Stimulated activated CD8-positive, alpha-beta memory T cell treated with anti-CD3 and anti-CD28 coated beads, Interleukin-7, amount 100 ng/mL, for 48 hours (primary cell): ENCODE measurements at regions not wholly inside any gene's neighbourhood (a gene's known extent, or its start where the extent isn't known, plus 50 kb on each side); places are given as distances from the start of the nearest gene placed in this dataset.

Experiments
- DNase-seq, 2 donors: peaks; one replicate each; pipeline ENCODE4 v3.0.0-alpha.2; 2020; ENCODE audit warnings: low read depth in 1 of 2; ENCODE audit errors: extremely low read depth in 1 of 2

- no peak for DNase-seq
These were observed 166.1 kb downstream of the MN1 start for GRCh38 chr22:27635435-27635834.

GRCh38 chr22:27635852-27636251 is 165.7 kb downstream of the MN1 start:
- no peak for DNase-seq

- DNase-seq = no peak
These were observed 164.6 kb downstream of the MN1 start for GRCh38 chr22:27636716-27637508.

GRCh38 chr22:27637604-27638003 is 164.0 kb downstream of the MN1 start:
- DNase-seq = no peak

- DNase-seq = no peak
These were observed 163.0 kb downstream of the MN1 start for GRCh38 chr22:27638329-27639233.

- no peak for DNase-seq
These were observed 162.1 kb downstream of the MN1 start for GRCh38 chr22:27639248-27640086.

GRCh38 chr22:27641049-27641795 is 160.3 kb downstream of the MN1 start:
- DNase-seq = no peak

GRCh38 chr22:27642104-27642800 is 159.3 kb downstream of the MN1 start:
- DNase-seq = no peak

GRCh38 chr22:27643907-27644306 is 157.6 kb downstream of the MN1 start:
- DNase-seq = no peak

GRCh38 chr22:27644566-27644965 is 157.0 kb downstream of the MN1 start:
- DNase-seq = no peak

- no peak for DNase-seq
These were observed 154.0 kb downstream of the MN1 start for GRCh38 chr22:27647540-27647939.

GRCh38 chr22:27648074-27648473 is 153.5 kb downstream of the MN1 start:
- no peak for DNase-seq

- no peak for DNase-seq
These were observed 152.7 kb downstream of the MN1 start for GRCh38 chr22:27648853-27649252.

- DNase-seq = no peak
These were observed 151.0 kb downstream of the MN1 start for GRCh38 chr22:27650572-27650971.

- no peak for DNase-seq
These were observed 150.6 kb downstream of the MN1 start for GRCh38 chr22:27650985-27651384.

- DNase-seq = no peak
These were observed 150.1 kb downstream of the MN1 start for GRCh38 chr22:27651486-27651885.

GRCh38 chr22:27654546-27655445 is 146.8 kb downstream of the MN1 start:
- no peak for DNase-seq

- no peak for DNase-seq
These were observed 145.9 kb downstream of the MN1 start for GRCh38 chr22:27655582-27656185.
